Eye (tissue), 1 donor: ENCODE measurements at regions not wholly inside any gene's neighbourhood (a gene's known extent, or its start where the extent isn't known, plus 50 kb on each side); places are given as distances from the start of the nearest gene placed in this dataset.

Source experiments
- DNase-seq: peaks from one replicate; pipeline ENCODE4 v3.0.0-alpha.2; 2015

DNA sequence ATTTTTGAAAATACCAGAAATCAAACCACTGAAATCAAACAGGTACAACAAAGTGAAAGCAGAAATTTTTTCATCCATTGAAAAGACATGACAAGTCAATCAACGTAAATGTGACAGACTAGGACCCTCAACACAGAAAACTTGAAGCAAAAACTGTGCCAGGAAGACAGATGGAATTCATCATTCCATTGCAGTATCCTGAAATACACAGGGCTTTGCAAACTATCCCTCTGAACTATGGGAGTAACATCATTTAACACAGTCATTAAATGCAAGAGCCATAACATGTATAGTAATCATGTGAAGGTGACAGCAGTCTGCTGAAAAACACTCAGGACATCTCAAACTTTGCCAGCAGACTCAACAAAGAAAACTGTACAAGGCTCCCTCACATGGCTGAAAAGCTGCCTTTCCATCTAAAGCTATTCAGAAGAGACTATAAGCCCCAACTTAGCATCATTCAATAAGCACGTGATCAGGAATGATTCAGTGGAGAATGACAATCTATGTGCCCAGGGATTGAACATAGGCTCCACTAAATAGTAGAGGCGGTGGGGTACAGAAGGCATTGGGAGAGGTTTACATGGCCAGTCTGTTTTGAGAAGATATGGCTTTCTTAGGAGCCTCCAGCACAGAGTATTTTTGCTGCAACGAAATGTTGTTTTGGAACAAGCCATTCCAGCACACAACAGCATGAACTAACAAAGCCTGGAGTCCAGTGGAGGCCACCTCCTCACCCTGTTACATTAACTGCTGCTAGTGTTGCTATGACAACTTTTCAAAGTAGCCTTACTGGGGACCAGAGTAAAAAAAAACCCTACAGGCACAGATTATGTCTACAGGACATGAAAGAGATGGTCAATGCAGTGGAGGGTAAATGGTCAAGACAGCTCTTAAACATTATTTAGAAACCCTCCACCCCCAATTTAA is 274.5 kb upstream of the NOCT start:
- no peak for DNase-seq

DNA sequence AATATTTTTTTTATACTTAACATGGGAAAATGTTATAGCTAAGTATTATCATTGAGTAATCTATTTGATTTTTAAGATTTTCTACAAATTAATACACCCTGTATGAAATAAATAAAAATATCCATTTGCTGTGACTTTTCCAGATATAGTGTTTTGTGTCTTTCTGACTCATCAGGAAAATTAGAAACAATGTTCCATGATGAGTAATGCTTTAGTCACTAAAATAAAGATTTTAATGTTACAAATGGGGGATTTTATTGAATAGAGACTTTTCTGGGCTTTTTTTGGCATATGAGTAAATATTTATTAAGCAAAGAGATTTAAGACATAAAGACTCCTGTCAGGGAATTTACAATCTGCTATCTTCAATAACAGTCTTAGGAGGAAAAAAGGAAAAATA is 279.2 kb upstream of the NOCT start:
- DNase-seq, result no peak

DNA sequence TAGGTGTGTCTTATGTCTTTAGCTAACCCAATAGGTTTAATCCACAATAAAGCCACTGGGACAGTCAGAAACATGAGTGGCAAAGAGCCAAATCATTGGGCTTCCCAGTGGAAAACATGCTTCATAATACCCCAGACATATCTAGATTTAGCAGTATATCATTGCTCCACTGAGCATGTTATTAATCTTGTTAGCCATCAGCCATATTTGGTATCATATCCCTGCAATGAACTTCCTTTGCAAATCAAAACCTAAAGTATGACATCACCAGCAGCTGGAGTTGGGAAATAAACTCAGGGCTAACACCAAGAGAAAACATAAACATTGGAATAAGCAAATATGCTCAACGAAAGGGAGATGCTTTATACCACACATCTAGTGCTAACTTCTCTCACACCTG is 280.8 kb upstream of the NOCT start:
- DNase-seq, result no peak

DNA sequence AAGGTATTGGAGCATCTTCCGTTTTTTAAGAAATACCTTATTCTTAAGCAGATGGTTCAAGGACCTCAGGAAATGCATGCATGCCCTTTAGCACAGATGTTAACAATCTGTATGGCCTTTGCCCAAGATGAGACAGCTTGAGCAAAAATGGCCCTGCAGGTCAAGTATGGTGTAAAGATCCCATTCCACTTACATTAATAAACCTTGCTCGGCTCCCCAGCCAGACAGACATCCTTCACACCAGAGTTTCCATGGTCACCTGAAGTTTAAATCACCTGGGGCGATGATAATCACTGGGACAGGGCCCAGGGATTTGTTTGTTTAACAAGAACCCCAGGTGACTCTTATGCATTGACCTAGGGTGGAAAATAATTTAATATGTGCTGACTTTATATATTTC is 287.0 kb upstream of the NOCT start:
- no peak for DNase-seq

DNA sequence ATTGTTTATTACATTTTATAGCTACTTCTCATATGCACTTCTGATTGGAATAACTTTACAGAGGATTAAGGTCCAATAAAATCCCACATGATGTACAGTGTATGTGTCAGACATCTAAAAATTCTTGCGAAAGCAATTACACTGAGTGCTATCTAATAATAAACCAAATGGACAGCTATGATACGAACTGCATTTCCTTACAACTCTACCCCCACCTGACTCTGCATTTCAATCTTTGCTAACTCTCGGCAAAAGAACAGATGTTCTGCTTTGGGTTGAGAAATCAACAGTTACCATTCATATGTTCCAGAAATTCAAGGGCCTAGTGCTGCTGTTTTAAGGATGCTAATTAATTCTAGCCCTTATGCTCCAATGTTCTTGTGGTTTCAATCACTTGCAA is 287.9 kb upstream of the NOCT start:
- no peak for DNase-seq

DNA sequence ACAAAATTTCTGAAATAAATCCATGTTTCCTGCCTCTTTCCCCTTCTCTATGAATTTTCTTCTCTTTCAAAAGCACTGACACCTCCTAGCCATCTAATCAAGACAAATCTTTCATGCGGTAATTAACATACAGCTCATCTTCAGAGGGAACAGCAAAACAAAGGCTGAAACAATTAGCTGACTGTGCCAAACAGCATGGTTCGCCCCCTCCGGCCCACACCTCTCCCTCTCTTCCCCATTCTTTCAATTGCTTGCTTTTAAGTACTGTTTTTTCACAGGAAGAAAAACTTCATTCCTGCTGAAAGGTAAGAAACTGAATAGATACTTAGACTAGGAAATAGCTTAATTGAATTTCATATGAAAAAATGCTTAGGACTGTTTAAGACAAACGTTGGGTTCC is 291.1 kb upstream of the NOCT start:
- DNase-seq, result no peak

DNA sequence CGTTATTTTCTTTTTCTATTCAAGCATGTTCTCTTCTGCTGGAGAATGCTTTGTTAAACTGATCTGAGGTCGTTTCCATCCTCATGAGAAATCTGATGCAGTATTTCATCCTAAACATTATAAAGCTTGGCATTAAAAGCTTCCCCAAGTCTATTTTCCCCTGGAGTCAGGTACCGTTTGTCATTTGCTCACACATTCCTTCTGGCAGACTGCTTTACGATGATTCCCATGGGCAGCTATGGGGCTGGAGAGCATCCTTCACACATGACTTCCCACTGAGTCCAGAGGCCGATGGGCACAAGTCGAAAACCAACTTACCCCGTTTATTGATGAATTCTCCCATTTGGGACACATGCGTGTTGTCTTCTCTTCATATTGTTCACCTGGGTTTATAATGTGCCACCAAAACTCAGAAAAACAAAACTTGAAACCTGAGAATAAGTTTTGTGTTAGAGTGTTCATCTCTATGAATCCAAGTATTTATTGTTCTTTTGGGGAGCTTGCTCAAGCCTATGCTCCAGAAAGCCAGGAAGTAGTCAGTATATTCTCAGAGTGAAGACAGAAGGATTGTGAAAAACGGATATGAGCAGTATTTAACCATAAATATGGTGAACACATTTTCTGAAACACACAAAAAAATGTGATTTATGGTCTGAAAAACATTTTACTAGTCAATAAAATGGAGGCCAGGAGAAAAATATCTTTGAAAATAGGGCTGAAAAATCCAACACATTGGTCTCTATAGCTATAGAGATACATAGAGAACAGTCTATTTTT is 298.8 kb upstream of the NOCT start:
- peak; percentile 69 for DNase-seq

DNA sequence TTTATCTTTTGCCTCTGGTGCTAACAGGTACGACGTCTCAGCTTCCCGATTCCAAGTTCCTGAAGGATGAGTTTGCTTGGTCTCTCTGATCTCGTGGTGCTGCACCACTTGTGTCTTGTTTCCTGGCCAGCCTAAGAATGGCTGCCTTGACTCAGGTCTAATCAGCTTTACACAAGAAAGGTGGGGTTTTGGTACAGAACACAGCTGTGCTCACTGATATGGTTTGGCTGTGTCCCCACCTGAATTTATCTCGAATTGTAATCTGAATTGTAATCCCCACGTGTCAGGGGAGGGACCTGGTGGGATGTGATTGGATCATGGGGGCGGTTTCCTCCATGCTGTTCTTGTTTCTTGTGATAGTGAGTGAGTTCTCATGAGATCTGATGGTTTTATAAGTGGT is 305.3 kb upstream of the NOCT start:
- no peak for DNase-seq

DNA sequence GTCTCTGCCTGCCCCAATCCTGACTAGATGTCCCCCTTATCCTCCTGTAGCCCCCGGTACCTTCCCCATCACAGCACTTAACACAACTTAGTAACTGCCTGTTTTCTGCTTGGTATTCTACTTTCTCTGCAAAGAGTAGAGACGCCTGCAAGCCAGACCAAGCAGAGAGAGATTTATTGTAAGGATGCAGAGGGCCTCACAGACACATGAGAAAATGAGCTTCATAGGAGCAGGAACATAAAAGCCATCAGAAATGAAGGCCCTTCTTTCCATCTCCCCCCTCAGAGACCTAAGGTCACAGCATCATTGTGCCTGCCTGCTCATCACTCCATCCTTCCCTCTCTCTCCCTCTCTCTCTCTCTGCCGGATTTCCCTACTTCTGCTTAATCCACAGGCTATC is 305.7 kb upstream of the NOCT start:
- DNase-seq, result no peak

DNA sequence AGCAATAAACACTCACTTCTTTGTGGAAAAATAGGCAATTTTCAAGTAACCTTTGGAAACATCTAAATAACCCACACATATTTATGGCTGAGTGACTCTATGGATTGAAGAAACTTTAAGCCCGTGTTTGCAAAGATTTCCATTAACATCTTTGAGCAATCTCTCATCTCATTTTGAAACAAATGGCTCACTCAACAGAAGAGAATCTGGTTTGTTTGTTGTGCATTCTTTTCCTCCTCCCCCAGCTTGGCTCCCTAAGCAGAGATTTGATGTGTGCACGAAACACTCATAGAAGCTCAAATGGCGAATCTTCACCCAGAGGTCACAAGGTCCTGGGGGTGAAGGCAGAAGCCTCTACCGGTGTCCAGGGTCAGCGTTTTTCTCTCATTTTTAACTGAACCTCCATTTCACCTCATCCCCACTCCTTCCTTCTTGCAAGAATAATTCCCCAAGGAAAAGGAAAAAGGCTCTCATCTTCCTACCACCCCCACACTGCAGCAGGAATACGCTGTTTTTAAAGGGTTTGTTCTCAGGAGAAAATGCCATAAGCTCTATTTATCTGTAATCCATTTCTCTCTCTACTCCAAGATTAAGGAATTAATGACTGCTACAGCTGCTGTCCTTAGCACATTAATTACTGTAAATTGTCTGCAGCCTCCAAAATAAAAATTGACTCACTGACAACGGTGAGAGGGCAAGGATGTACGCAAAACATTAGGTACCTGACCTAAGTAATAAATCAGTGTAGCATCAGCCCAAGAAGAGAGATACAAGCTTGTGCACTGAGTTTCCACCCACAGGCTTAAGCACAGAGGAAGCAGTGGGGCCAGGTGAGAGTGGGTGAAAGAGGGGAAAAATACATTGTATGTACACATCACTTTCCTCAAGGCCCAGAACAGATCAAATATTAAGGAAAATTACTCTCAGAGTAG is 307.6 kb upstream of the NOCT start:
- no peak for DNase-seq

DNA sequence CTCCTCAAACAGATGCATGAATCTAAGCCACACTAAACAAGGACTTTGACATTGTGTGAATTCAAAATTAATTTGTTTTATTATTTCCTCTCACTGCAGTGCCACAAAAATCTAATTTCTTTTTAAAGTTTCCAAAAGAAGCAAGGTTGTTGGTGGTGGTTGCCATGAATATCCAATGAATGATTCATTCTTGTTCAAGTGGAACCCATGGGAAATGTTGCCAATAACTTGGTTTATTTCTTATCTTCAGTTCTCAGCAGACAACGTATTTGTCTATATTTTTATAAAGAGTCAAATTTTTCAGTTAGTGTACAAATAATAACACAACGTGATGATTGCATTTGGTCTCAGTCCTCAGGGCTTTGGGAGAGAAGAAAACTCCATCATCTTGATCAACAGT is 309.4 kb upstream of the NOCT start:
- DNase-seq, result no peak

DNA sequence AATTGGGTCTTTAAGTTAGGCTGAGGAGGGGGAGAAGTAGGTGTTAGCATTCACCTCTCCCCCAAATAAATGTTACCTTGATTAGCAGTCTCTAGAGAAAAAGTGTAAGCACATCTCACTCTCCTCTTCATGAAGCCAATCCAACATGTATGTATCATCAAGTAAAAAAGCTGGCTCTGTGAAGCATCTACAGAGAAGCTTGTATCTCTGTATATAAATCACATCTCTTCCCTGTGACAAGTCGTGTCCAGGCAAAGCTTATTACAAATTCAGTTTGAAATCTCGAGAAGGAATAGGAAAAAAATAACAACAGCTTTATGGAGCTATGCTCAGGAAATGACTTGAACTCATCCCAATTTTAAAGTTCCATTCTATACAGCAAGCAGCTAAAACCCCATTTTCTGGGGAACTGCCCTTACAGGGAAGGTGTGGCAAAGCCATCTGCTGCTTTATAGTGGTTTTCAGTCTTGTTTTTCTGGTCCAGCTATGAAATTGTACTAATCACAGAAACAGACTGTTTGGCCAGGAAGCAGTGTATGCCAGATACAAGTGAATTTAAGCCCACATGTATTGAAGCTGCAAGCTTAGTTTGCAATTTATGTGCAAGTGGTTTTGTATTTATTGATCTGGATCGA is 313.3 kb upstream of the NOCT start:
- DNase-seq, result no peak

DNA sequence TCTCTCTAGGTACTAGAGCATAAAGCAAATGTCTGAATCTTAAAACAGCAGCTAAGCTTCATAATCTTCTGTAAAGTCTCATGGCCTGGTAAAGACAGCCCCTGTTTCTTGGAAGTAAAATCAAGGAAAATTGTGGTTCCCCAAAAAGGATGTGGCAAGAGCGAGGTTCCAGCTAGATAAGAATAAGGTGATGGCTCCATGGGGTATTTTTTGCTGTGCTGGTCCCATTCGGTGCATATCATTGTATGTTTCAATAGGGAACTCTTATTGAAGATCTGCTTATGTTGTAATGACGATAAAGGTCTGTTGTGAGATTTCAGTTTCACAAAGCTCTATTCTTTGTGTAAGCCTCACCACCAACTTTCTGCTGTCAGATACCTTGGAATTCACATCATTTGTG is 316.9 kb upstream of the NOCT start:
- DNase-seq, result no peak

DNA sequence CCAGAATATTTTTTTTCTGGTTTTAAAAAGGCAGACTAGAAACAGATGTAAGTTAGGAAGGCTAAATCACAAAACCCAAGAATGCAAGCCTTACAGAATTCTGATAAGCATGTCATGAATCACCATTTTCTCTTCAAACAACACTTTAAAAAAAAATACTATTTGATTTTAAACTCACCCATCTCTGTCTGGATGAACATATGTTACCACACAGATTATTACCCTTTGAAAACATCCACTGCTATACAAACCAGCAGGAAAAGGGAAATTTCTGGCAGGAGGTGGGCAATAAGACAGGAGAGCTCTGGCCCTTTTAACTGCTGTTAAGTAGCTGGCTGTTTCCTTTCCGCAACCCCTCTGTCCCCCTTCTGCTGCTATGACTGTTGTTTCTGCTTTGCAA is 317.7 kb upstream of the NOCT start:
- DNase-seq, result no peak

DNA sequence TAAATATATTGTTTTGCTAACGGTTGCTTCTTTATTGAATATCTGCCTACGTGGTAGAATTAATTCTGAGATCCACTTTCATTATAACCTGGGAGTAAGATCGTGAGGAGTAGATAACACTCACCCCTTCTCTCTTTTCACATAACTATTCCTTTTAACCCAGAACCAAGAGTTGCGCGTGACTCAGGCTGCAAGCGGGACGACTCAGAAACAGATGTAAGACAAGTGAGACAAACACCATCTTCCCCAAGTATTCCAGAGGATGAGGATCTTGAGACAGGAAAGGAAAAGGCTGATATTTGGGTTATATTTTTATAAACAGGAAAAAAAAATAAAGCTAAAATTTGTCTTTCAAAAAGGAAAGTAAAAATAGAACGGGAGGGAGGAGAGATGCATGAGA is 318.8 kb upstream of the NOCT start:
- DNase-seq, result no peak

DNA sequence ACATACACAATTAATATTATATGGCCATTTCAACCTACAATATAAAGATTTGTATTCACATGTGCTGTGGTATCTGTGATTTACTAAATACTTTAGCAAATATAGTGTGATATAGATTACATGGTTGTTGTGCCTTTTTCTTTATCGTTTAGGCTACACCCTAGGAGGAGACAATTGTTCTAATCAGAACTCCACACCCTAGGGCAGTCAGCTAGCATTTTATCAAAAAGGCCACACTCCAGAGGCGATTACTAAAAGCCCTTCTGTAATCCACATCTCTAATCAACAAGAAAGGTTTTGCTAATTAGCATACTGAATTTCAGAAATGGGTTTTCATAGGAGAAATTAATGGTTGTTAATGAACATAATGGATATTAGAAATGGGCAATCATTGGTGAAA is 319.5 kb upstream of the NOCT start:
- no peak for DNase-seq

DNA sequence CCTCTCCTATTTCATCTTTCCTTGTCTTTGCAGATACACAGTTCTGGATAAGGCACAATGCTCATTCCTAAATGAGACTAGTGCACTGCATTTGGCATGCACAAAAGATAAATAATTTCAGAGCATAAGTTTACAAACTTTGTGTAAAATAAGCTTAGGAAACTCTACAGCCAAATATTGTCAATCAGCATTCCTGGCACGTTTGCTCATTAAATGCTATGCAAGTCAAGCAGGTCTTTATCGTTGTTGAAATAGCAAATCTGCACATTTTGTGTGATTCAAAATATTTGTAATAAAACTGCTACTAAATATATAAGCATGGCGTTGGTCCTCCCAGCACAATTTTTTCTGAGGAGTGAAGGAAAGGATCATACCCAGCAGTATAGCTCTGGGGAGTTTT is 322.1 kb upstream of the NOCT start:
- DNase-seq, result no peak

DNA sequence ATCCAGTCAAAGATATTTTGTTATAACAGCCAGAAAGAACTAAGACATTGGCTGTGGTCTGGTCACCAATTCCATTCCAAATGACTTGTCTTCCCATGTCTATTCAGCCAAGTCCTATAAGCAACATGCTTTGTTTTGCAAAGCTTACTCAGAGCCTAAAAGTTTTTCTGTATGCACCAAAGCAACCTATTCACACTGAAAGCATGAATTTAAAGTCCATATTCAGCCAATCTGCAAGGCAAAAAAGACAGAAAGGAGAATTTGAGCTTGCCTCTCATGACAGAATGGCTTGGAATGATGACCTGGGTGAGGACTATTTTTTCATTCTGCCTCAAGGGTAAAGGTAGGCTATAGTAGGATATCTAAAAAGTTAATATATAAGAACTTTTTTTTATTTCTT is 323.2 kb upstream of the NOCT start:
- DNase-seq, result no peak

DNA sequence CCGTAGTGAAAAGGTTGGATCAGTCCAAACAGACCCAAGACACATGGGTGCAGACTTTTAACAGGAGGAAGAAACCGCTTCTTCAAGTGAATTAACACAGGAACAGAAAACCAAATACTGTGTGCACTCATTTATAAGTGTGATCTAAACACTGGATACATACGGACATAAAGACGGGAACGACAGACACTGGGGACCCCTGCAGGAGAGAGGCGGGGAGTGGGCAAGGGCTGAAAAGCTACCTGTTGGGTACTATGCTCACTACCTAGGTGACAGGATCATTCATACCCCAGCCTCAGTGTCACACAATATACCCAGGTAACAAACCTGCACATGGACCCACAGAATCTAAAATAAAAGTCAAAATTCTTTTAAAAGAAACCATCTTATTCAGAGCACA is 326.0 kb upstream of the NOCT start:
- no peak for DNase-seq

DNA sequence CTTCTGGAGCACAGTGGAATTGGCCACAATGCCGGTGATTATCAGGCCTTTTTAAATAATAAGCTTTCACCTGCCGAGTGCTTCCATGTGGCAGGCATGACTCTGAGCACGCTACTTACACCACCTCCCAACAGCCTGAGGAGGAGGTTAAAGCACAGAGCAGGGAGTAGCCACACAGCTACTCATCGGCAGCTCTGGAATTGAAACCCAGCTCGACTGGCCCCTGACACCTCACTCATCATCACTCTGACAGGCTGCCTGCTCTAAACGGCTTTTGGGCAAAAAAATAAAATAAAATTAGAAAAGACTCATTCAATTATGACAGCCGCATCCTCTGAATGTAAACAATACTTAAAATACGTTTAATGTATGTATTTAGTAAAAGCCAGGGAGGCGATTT is 326.4 kb upstream of the NOCT start:
- DNase-seq, result no peak

DNA sequence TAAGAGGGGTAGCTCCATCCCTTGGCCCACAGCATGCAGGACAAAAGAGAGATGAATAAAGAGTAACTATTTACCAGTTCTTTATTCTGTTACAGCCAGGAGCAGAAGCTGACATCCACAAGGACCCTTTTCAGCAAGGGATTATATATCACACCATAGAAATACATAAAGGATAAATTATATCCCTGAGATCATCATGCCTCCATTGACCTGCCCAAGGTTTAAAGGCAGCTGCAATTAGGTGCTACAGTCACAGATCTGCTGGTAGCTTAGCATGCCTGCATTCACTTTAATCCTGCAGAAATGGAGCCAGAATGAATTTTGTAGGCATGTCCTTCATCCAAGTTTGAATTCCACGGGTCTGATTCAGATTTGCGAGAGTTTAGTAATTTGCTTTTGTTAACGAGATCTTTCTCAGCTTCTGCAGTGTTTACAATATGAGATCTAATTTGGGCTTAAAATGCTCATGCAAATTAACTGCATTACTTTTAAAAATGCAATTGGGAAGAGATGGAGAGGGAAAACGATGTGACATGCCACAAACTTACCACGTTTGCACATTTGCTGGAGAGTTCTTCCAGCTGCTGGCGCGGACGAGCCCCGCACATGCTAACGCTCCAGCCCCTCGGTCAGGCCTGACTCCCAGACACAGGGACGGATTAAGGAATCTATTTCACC is 327.0 kb upstream of the NOCT start:
- DNase-seq, result no peak
